T47D (cell line): ENCODE measurements at regions not wholly inside any gene's neighbourhood (a gene's known extent, or its start where the extent isn't known, plus 50 kb on each side); places are given as distances from the start of the nearest gene placed in this dataset.
"Not testable (repeated sequence)": the region's sequence is repeated elsewhere in the genome, so short reads cannot be mapped to it uniquely, and the experiment has no call there.

Experiments used
- DNase-seq, 2 experiments: peaks; one replicate each; pipeline versions ENCODE4 v3.0.0 to v3.0.0-alpha.2; 2011 to 2012; ENCODE audit warnings: low read depth in 1 of 2, low spot score in 1 of 2
- JUND ChIP-seq: IDR thresholded peaks from 2 replicates; pipeline ENCODE4 v1.6.1; 2012; ENCODE audit warnings: low read depth
- in situ Hi-C: cut with HindIII; loops from 2 replicates; pipeline ENCODE4 v1.10.0; 2016; ENCODE audit warnings: low sequenced_read_pairs, low pct_unique_long_range_greater_than_20kb

- no peak for DNase-seq
- no peak for TF ChIP-seq JUND
- in situ Hi-C loops = no loop called here
Measured at GRCh38 chr14:104479901-104480300, 99.7 kb upstream of the C14orf180 start.

- in situ Hi-C loops = no loop called here
- TF ChIP-seq JUND = no peak
- DNase-seq = no peak
Measured at GRCh38 chr14:104481323-104481722, 98.2 kb upstream of the C14orf180 start.

GRCh38 chr14:104482017-104482416 lies 97.5 kb upstream of the C14orf180 start:
- DNase-seq, in situ Hi-C loops: not testable (repeated sequence)

GRCh38 chr14:104486222-104486923 lies 93.2 kb upstream of the C14orf180 start:
- no peak for TF ChIP-seq JUND
- in situ Hi-C loops = no loop called here
- no peak for DNase-seq

- no peak for DNase-seq
- in situ Hi-C loops = no loop called here
- TF ChIP-seq JUND = no peak
Measured at GRCh38 chr14:104494483-104494882, 85.1 kb upstream of the C14orf180 start.

GRCh38 chr14:104496095-104496494 lies 83.5 kb upstream of the C14orf180 start:
- no peak for DNase-seq
- TF ChIP-seq JUND = no peak
- in situ Hi-C loops = no loop called here

GRCh38 chr14:104499784-104500760 lies 79.5 kb upstream of the C14orf180 start:
- no peak for DNase-seq
- in situ Hi-C loops = no loop called here
- no peak for TF ChIP-seq JUND

GRCh38 chr14:104502060-104502459 lies 77.5 kb upstream of the C14orf180 start:
- DNase-seq = no peak
- in situ Hi-C loops = no loop called here
- TF ChIP-seq JUND = no peak

GRCh38 chr14:104503691-104504090 lies 75.9 kb upstream of the C14orf180 start:
- in situ Hi-C loops = no loop called here
- DNase-seq = no peak
- TF ChIP-seq JUND = no peak

GRCh38 chr14:104504172-104504735 lies 75.3 kb upstream of the C14orf180 start:
- in situ Hi-C loops = no loop called here
- no peak for TF ChIP-seq JUND
- DNase-seq = no peak

GRCh38 chr14:104505085-104506074 lies 74.2 kb upstream of the C14orf180 start:
- TF ChIP-seq JUND = no peak
- in situ Hi-C loops = no loop called here
- peak in 1 of 2 experiments; percentile 23 for DNase-seq
